ENCODE measurements at regions not wholly inside any gene's neighbourhood (a gene's known extent, or its start where the extent isn't known, plus 50 kb on each side); places are given as distances from the start of the nearest gene placed in this dataset.

DNA sequence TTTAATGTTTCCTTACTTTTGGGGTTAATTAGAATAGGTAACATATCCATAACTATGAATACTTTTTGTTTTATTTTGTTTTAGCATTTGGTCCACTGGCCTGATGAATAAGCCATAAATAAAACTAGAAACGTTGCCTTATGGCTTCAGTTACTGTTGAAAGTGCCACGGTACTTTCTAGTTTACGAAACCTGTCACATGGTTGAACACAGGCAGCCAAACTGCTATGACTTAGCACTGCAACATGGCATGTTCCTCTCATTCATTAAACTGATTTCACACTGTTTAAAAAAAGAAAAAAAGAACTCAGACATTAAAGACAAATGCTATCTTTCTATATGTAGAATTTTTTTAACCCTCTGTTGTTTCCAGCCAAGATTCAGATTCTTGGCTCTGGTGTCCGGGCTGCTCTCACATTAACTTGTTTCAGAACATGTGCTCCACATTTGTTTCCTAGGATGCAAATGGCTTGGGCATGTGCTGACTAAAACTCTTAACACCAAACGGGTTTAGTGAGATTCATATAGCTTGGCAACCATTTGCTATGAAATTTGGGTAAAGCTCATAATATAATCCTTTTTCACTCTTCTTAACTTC lies 323.9 kb upstream of the RND3 start:
- no peak for TF ChIP-seq GATA2 (IDR thresholded peaks at IDR 0.05; ENCODE audit: low read depth, low read length)
- TF ChIP-seq GATA3 (IDR thresholded peaks at IDR 0.05; ENCODE audit: low read depth, low read length) = no peak

Measured in SH-SY5Y (cell line).